ENCODE measurements at regions not wholly inside any gene's neighbourhood (a gene's known extent, or its start where the extent isn't known, plus 50 kb on each side); places are given as distances from the start of the nearest gene placed in this dataset.

- DNase-seq, result no peak
- H3K36me3 Mint-ChIP-seq (ENCODE audit: insufficient read depth), result no peaks in the 10 kb centered on the region
Observed at GRCh38 chr2:18237298-18237697, 323.2 kb downstream of the RDH14 start.

GRCh38 chr2:18232731-18233438 is 327.6 kb downstream of the RDH14 start:
- Mint-ChIP-seq H3K9me3 (no peaks in the 10 kb centered on the region), H3K4me3 (no peak overlapping the region), H3K27me3 (ENCODE audit: low read depth) (no peaks in the 10 kb centered on the region), H3K4me1 (ENCODE audit: low read depth) (no peaks in the 10 kb centered on the region), H3K36me3 (ENCODE audit: insufficient read depth) (no peaks in the 10 kb centered on the region)
- no peak for DNase-seq
- no peak for ATAC-seq

More at GRCh38 chr2:18237298-18237697, 323.2 kb downstream of the RDH14 start:
- no peak for ATAC-seq
- H3K9me3 Mint-ChIP-seq, result no peaks in the 10 kb centered on the region
- no peaks in the 10 kb centered on the region for H3K27me3 Mint-ChIP-seq (ENCODE audit: low read depth)
- H3K4me3 Mint-ChIP-seq, result no peak overlapping the region
- H3K4me1 Mint-ChIP-seq (ENCODE audit: low read depth), result no peaks in the 10 kb centered on the region

GRCh38 chr2:18230668-18231067 is 329.8 kb downstream of the RDH14 start:
- H3K36me3 Mint-ChIP-seq (ENCODE audit: insufficient read depth), result no peaks in the 10 kb centered on the region
- H3K4me1 Mint-ChIP-seq (ENCODE audit: low read depth), result no peaks in the 10 kb centered on the region
- ATAC-seq, result no peak
- no peak for DNase-seq
- peaks cover 6% of the 10 kb centered on the region for H3K9me3 Mint-ChIP-seq
- no peak overlapping the region for H3K4me3 Mint-ChIP-seq
- H3K27me3 Mint-ChIP-seq (ENCODE audit: low read depth), result no peaks in the 10 kb centered on the region

- Mint-ChIP-seq H3K27me3 (ENCODE audit: low read depth) (no peaks in the 10 kb centered on the region), H3K9me3 (no peaks in the 10 kb centered on the region), H3K4me1 (ENCODE audit: low read depth) (no peaks in the 10 kb centered on the region), H3K36me3 (ENCODE audit: insufficient read depth) (no peaks in the 10 kb centered on the region), H3K4me3 (no peak overlapping the region)
- no peak for ATAC-seq
- DNase-seq, result no peak
Observed at GRCh38 chr2:18219676-18220075, 340.8 kb downstream of the RDH14 start.

- H3K27me3 Mint-ChIP-seq (ENCODE audit: low read depth), result no peaks in the 10 kb centered on the region
- no peak overlapping the region for H3K4me3 Mint-ChIP-seq
- H3K9me3 Mint-ChIP-seq, result no peaks in the 10 kb centered on the region
- H3K36me3 Mint-ChIP-seq (ENCODE audit: insufficient read depth), result no peaks in the 10 kb centered on the region
- ATAC-seq (no peak), DNase-seq (no peak)
- no peaks in the 10 kb centered on the region for H3K4me1 Mint-ChIP-seq (ENCODE audit: low read depth)
Observed at GRCh38 chr2:18218160-18218933, 339.9 kb downstream of the KCNS3 start.

- H3K36me3 Mint-ChIP-seq (ENCODE audit: insufficient read depth), result no peaks in the 10 kb centered on the region
- H3K27me3 Mint-ChIP-seq (ENCODE audit: low read depth), result no peaks in the 10 kb centered on the region
- no peak overlapping the region for H3K4me3 Mint-ChIP-seq
- no peak for ATAC-seq
- no peak for DNase-seq
- H3K9me3 Mint-ChIP-seq, result no peaks in the 10 kb centered on the region
- H3K4me1 Mint-ChIP-seq (ENCODE audit: low read depth), result no peaks in the 10 kb centered on the region
Observed at GRCh38 chr2:18214936-18215335, 336.5 kb downstream of the KCNS3 start.

GRCh38 chr2:18213986-18214385 is 335.5 kb downstream of the KCNS3 start:
- Mint-ChIP-seq H3K4me1 (ENCODE audit: low read depth) (no peaks in the 10 kb centered on the region), H3K4me3 (no peak overlapping the region), H3K9me3 (no peaks in the 10 kb centered on the region), H3K36me3 (ENCODE audit: insufficient read depth) (no peaks in the 10 kb centered on the region), H3K27me3 (ENCODE audit: low read depth) (peaks cover 4% of the 10 kb centered on the region)
- DNase-seq, result no peak
- ATAC-seq, result no peak

GRCh38 chr2:18209934-18210639 is 331.6 kb downstream of the KCNS3 start:
- Mint-ChIP-seq H3K4me3 (no peak overlapping the region), H3K36me3 (ENCODE audit: insufficient read depth) (no peaks in the 10 kb centered on the region), H3K27me3 (ENCODE audit: low read depth) (peaks cover 4% of the 10 kb centered on the region), H3K9me3 (no peaks in the 10 kb centered on the region), H3K4me1 (ENCODE audit: low read depth) (no peaks in the 10 kb centered on the region)
- ATAC-seq (no peak), DNase-seq (no peak)

GRCh38 chr2:18208956-18209355 is 330.5 kb downstream of the KCNS3 start:
- no peaks in the 10 kb centered on the region for H3K36me3 Mint-ChIP-seq (ENCODE audit: insufficient read depth)
- no peak for ATAC-seq
- DNase-seq, result no peak
- no peaks in the 10 kb centered on the region for H3K4me1 Mint-ChIP-seq (ENCODE audit: low read depth)
- H3K9me3 Mint-ChIP-seq, result no peaks in the 10 kb centered on the region
- H3K4me3 Mint-ChIP-seq, result no peak overlapping the region
- peaks cover 4% of the 10 kb centered on the region for H3K27me3 Mint-ChIP-seq (ENCODE audit: low read depth)

- ATAC-seq, result no peak
- no peak overlapping the region for H3K4me3 Mint-ChIP-seq
Observed at GRCh38 chr2:18200771-18201170, 322.3 kb downstream of the KCNS3 start.

GRCh38 chr2:18198677-18199076 is 320.2 kb downstream of the KCNS3 start:
- Mint-ChIP-seq H3K4me3 (no peak overlapping the region), H3K27me3 (ENCODE audit: low read depth) (no peaks in the 10 kb centered on the region), H3K36me3 (ENCODE audit: insufficient read depth) (no peaks in the 10 kb centered on the region), H3K4me1 (ENCODE audit: low read depth) (no peaks in the 10 kb centered on the region), H3K9me3 (no peaks in the 10 kb centered on the region)
- DNase-seq (no peak), ATAC-seq (no peak)

More at GRCh38 chr2:18200771-18201170, 322.3 kb downstream of the KCNS3 start:
- no peaks in the 10 kb centered on the region for H3K9me3 Mint-ChIP-seq
- no peaks in the 10 kb centered on the region for H3K36me3 Mint-ChIP-seq (ENCODE audit: insufficient read depth)
- no peak for DNase-seq
- H3K27me3 Mint-ChIP-seq (ENCODE audit: low read depth), result no peaks in the 10 kb centered on the region
- H3K4me1 Mint-ChIP-seq (ENCODE audit: low read depth), result no peaks in the 10 kb centered on the region

- no peak overlapping the region for H3K4me3 Mint-ChIP-seq
- no peaks in the 10 kb centered on the region for H3K36me3 Mint-ChIP-seq (ENCODE audit: insufficient read depth)
- H3K4me1 Mint-ChIP-seq (ENCODE audit: low read depth), result no peaks in the 10 kb centered on the region
- no peaks in the 10 kb centered on the region for H3K27me3 Mint-ChIP-seq (ENCODE audit: low read depth)
- DNase-seq (no peak), ATAC-seq (no peak)
- no peaks in the 10 kb centered on the region for H3K9me3 Mint-ChIP-seq
Observed at GRCh38 chr2:18194161-18194560, 315.7 kb downstream of the KCNS3 start.

GRCh38 chr2:18186816-18187613 is 308.5 kb downstream of the KCNS3 start:
- ATAC-seq, result no peak
- H3K4me3 Mint-ChIP-seq, result no peak overlapping the region
- no peak for DNase-seq
- no peaks in the 10 kb centered on the region for H3K36me3 Mint-ChIP-seq (ENCODE audit: insufficient read depth)
- no peaks in the 10 kb centered on the region for H3K9me3 Mint-ChIP-seq
- H3K27me3 Mint-ChIP-seq (ENCODE audit: low read depth), result peaks cover 2% of the 10 kb centered on the region
- H3K4me1 Mint-ChIP-seq (ENCODE audit: low read depth), result no peaks in the 10 kb centered on the region

- Mint-ChIP-seq H3K4me1 (ENCODE audit: low read depth) (no peaks in the 10 kb centered on the region), H3K36me3 (ENCODE audit: insufficient read depth) (no peaks in the 10 kb centered on the region), H3K9me3 (no peaks in the 10 kb centered on the region), H3K27me3 (ENCODE audit: low read depth) (peaks cover 2% of the 10 kb centered on the region), H3K4me3 (no peak overlapping the region)
- DNase-seq, result no peak
- no peak for ATAC-seq
Observed at GRCh38 chr2:18182861-18183260, 304.4 kb downstream of the KCNS3 start.
